SK-N-SH (cell line): ENCODE measurements at regions not wholly inside any gene's neighbourhood (a gene's known extent, or its start where the extent isn't known, plus 50 kb on each side); places are given as distances from the start of the nearest gene placed in this dataset.

Experiments used
- CTCF ChIP-seq: fragments of 200-600 bp; sonication (generic); IDR thresholded peaks from 2 replicates; pipeline ENCODE4 v1.6.1; 2017; ENCODE audit warnings: antibody characterized with exemption, mild to moderate bottlenecking, moderate library complexity
- EP300 ChIP-seq, 2 experiments: IDR thresholded peaks; 2 replicates each; pipeline versions ENCODE4 v1.4.0 to v1.6.1; 2012; ENCODE audit warnings: borderline replicate concordance in 1 of 2, low read depth in 1 of 2, low read length in 1 of 2
- JUND ChIP-seq: IDR thresholded peaks from 2 replicates; pipeline ENCODE4 v1.4.0; 2012
- POLR2AphosphoS5 ChIP-seq: IDR thresholded peaks from 2 replicates; pipeline ENCODE4 v1.6.1; 2012; ENCODE audit warnings: low read depth, low read length
- RAD21 ChIP-seq: IDR thresholded peaks from 2 replicates; pipeline ENCODE4 v1.6.1; 2012; ENCODE audit warnings: mild to moderate bottlenecking, low read length
- RCOR1 ChIP-seq: fragments of 150-350 bp; IDR thresholded peaks from 2 replicates; pipeline ENCODE4 v1.6.1; 2017; ENCODE audit warnings: antibody characterized with exemption, low read length
- SIN3A ChIP-seq: IDR thresholded peaks from 2 replicates; pipeline ENCODE4 v1.6.1; 2012; ENCODE audit warnings: low read depth, mild to moderate bottlenecking, low read length, moderate library complexity, borderline replicate concordance
- SMC3 ChIP-seq: IDR thresholded peaks from 2 replicates; pipeline ENCODE4 v1.6.1; 2012; ENCODE audit warnings: low read depth, low read length, improper control_type of control experiment
- YY1 ChIP-seq: IDR thresholded peaks from 2 replicates; pipeline ENCODE4 v1.4.0; 2012; ENCODE audit warnings: low read depth, mild to moderate bottlenecking
- TF ChIP-seq, protein P1 (sequence below): IDR thresholded peaks from 2 replicates; pipeline ENCODE4; 2012
- TF ChIP-seq, protein P2 (sequence below): IDR thresholded peaks from 2 replicates; pipeline ENCODE4 v1.4.0; 2012; ENCODE audit warnings: low read depth, borderline replicate concordance
- TF ChIP-seq, protein P3 (sequence below): IDR thresholded peaks from 2 replicates; pipeline ENCODE4 v1.4.0; 2012; ENCODE audit warnings: low read depth

DNA sequence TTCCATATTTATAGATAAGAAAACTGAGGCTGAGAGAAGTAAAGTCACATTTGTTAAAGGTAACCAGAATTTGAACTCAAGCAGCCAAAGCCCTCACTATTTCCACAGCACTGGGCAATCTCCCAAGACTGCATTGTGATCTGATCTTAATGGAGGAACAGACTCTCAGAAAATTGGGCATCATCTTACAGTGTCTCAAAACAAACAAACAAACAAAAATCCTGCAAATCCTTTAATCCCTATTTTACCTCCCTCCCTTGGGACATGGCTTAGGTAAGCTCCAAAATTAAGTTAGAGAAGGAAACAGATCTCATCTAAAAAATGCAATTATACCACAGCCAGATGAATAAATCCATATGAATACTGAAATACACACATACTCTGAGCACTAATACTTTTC is 57.5 kb downstream of the FHIP2A start:
- TF ChIP-seq CTCF (no peak), SIN3A (no peak), EP300 (IDR thresholded peaks at IDR 0.05; ENCODE audit: borderline replicate concordance in 1 of 2, low read depth in 1 of 2, low read length in 1 of 2) (no peak), RCOR1 (no peak), JUND (no peak), POLR2AphosphoS5 (no peak), RAD21 (no peak), YY1 (no peak), SMC3 (no peak)
- TF ChIP-seq, protein P1, sequence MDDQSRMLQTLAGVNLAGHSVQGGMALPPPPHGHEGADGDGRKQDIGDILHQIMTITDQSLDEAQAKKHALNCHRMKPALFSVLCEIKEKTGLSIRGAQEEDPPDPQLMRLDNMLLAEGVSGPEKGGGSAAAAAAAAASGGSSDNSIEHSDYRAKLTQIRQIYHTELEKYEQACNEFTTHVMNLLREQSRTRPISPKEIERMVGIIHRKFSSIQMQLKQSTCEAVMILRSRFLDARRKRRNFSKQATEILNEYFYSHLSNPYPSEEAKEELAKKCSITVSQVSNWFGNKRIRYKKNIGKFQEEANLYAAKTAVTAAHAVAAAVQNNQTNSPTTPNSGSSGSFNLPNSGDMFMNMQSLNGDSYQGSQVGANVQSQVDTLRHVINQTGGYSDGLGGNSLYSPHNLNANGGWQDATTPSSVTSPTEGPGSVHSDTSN, result no peak
- TF ChIP-seq, protein P2, sequence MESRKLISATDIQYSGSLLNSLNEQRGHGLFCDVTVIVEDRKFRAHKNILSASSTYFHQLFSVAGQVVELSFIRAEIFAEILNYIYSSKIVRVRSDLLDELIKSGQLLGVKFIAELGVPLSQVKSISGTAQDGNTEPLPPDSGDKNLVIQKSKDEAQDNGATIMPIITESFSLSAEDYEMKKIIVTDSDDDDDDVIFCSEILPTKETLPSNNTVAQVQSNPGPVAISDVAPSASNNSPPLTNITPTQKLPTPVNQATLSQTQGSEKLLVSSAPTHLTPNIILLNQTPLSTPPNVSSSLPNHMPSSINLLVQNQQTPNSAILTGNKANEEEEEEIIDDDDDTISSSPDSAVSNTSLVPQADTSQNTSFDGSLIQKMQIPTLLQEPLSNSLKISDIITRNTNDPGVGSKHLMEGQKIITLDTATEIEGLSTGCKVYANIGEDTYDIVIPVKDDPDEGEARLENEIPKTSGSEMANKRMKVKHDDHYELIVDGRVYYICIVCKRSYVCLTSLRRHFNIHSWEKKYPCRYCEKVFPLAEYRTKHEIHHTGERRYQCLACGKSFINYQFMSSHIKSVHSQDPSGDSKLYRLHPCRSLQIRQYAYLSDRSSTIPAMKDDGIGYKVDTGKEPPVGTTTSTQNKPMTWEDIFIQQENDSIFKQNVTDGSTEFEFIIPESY, result no peak
- TF ChIP-seq, protein P3, sequence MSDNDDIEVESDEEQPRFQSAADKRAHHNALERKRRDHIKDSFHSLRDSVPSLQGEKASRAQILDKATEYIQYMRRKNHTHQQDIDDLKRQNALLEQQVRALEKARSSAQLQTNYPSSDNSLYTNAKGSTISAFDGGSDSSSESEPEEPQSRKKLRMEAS, result no peak
